Thyroid gland (tissue), 4 donors: ENCODE measurements at regions not wholly inside any gene's neighbourhood (a gene's known extent, or its start where the extent isn't known, plus 50 kb on each side); places are given as distances from the start of the nearest gene placed in this dataset.

Experiments used
- DNase-seq, 2 donors: peaks; one replicate each; pipeline ENCODE4 v3.0.0-alpha.2; 2019
- H3K27ac ChIP-seq, 3 donors: fragments of 200-600 bp; sonication (generic); 1 replicate in 2 of 3; 2 replicates in 1 of 3; pipeline ENCODE4 v1.5.1; 2016 to 2019; ENCODE audit warnings: mild to moderate bottlenecking in 1 of 3, moderate library complexity in 1 of 3
- H3K27me3 ChIP-seq: fragments of 200-600 bp; sonication (generic); one replicate; pipeline ENCODE4 v1.5.1; 2019
- H3K36me3 ChIP-seq, 2 donors: fragments of 200-600 bp; sonication (generic); one replicate each; pipeline ENCODE4 v1.5.1; 2016 to 2019
- H3K4me1 ChIP-seq, 2 donors: fragments of 200-600 bp; sonication (generic); one replicate each; pipeline ENCODE4 v1.5.1; 2017 to 2019
- H3K4me3 ChIP-seq, 3 donors: fragments of 200-600 bp; sonication (generic); replicated peaks in 1 of 3; 1 replicate in 2 of 3; 2 replicates in 1 of 3; pipeline ENCODE4 v1.5.1; 2016; ENCODE audit warnings: mild to moderate bottlenecking in 1 of 3
- H3K9me3 ChIP-seq: fragments of 200-600 bp; sonication (generic); one replicate; pipeline ENCODE4 v1.5.1; 2017
- CTCF ChIP-seq, 6 experiments: fragments of 200-600 bp in 3 of 6; fragments of 450-650 bp in 3 of 6; sonication (generic) in 3 of 6; IDR thresholded peaks; one replicate each; pipeline ENCODE4 v1.5.1; 2016 to 2019; ENCODE audit warnings: antibody characterized with exemption in 6 of 6, mild to moderate bottlenecking in 2 of 6, inconsistent platforms in 1 of 6, moderate library complexity in 1 of 6
- POLR2A ChIP-seq, 2 donors: fragments of 450-650 bp; IDR thresholded peaks; one replicate each; pipeline ENCODE4 v1.6.1; 2017; ENCODE audit warnings: antibody characterized with exemption in 2 of 2, mild to moderate bottlenecking in 2 of 2, moderate library complexity in 1 of 2
- WGBS, 2 donors: methylation state at CpG; one replicate each; pipeline ENCODE4 v1.1.5; 2017; 5-methylcytosine and 5-hydroxymethylcytosine counted together
- intact Hi-C: fragments of 100-400 bp; cut with DNase I; formaldehyde crosslinking; loops from one replicate; pipeline ENCODE4 v1.15.1; 2023

- DNase-seq: no peak
- Histone ChIP-seq H3K36me3 (no peaks in the 10 kb centered on the region), H3K4me3 (no peak overlapping the region), H3K9me3 (no peaks in the 10 kb centered on the region), H3K27ac (no peak overlapping the region), H3K27me3 (no peaks in the 10 kb centered on the region), H3K4me1 (no peaks in the 10 kb centered on the region)
- intact Hi-C loops: no loop called here
- 89 to 91% methylated on average over 3 of the region's 3 CpGs for WGBS, 2 donors
- TF ChIP-seq POLR2A (IDR thresholded peaks at IDR 0.05) (no peak), CTCF (IDR thresholded peaks at IDR 0.05) (no peak)
Observed at GRCh38 chr2:187978356-187978755, 313.3 kb upstream of the GULP1 start.

- no peaks in the 10 kb centered on the region for H3K9me3 ChIP-seq
- intact Hi-C loops: no loop called here
- DNase-seq: no peak
Observed at GRCh38 chr2:187982668-187983067, 309.0 kb upstream of the GULP1 start.

GRCh38 chr2:187985195-187985594 lies 306.5 kb upstream of the GULP1 start:
- Histone ChIP-seq H3K4me1 (no peaks in the 10 kb centered on the region), H3K4me3 (no peak overlapping the region), H3K9me3 (no peaks in the 10 kb centered on the region), H3K27me3 (no peaks in the 10 kb centered on the region), H3K36me3 (no peaks in the 10 kb centered on the region), H3K27ac (no peak overlapping the region)
- TF ChIP-seq CTCF (IDR thresholded peaks at IDR 0.05) (no peak), POLR2A (IDR thresholded peaks at IDR 0.05) (no peak)
- intact Hi-C loops: no loop called here
- 87 to 89% methylated on average over 2 of the region's 2 CpGs for WGBS, 2 donors
- no peak for DNase-seq

More at GRCh38 chr2:187982668-187983067, 309.0 kb upstream of the GULP1 start:
- H3K4me3 ChIP-seq: no peak overlapping the region
- no peak for TF ChIP-seq CTCF (IDR thresholded peaks at IDR 0.05)
- TF ChIP-seq POLR2A (IDR thresholded peaks at IDR 0.05): no peak
- no peaks in the 10 kb centered on the region for H3K4me1 ChIP-seq
- no peaks in the 10 kb centered on the region for H3K36me3 ChIP-seq
- 21 to 43% methylated on average over 1 of the region's 1 CpG for WGBS, 2 donors
- H3K27ac ChIP-seq: no peak overlapping the region
- H3K27me3 ChIP-seq: no peaks in the 10 kb centered on the region

- Histone ChIP-seq H3K4me1 (no peaks in the 10 kb centered on the region), H3K4me3 (no peak overlapping the region), H3K27ac (no peak overlapping the region), H3K9me3 (no peaks in the 10 kb centered on the region), H3K36me3 (no peaks in the 10 kb centered on the region), H3K27me3 (no peaks in the 10 kb centered on the region)
- TF ChIP-seq POLR2A (IDR thresholded peaks at IDR 0.05): no peak
- TF ChIP-seq CTCF (IDR thresholded peaks at IDR 0.05): no peak
- DNase-seq: no peak
- 60 to 63% methylated on average over 4 of the region's 4 CpGs for WGBS, 2 donors
- intact Hi-C loops: no loop called here
Observed at GRCh38 chr2:187985923-187986322, 305.8 kb upstream of the GULP1 start.

- WGBS, 2 donors: 87 to 93% methylated on average over 7 of the region's 7 CpGs
- Histone ChIP-seq H3K27me3 (no peaks in the 10 kb centered on the region), H3K9me3 (no peaks in the 10 kb centered on the region), H3K27ac (no peak overlapping the region), H3K4me3 (no peak overlapping the region), H3K36me3 (no peaks in the 10 kb centered on the region), H3K4me1 (no peaks in the 10 kb centered on the region)
- DNase-seq: no peak
- intact Hi-C loops: no loop called here
- no peak for TF ChIP-seq CTCF (IDR thresholded peaks at IDR 0.05)
Observed at GRCh38 chr2:187986390-187987105, 305.1 kb upstream of the GULP1 start.
